ENCODE measurements at regions not wholly inside any gene's neighbourhood (a gene's known extent, or its start where the extent isn't known, plus 50 kb on each side); places are given as distances from the start of the nearest gene placed in this dataset.

DNA sequence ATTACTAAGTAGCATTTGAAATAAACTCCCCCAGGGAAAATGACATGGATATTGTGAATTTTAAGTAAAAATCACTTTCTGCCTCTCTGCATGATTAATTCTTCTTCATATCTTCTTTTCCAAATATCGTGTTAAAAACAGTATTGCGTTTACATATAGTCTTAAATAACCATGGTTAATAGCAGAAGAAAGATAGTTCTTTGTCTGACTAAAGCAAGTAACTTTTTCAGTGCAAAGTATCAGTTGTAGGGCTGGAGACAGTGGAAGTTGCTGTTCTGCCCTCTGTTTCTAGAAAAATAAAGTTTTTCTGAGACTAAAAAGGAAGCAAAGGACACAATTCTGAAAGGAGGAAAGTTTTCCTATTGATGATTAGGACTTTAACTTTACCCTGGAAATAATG, 330.2 kb downstream of the NDFIP2 start:
- TF ChIP-seq, protein P1, sequence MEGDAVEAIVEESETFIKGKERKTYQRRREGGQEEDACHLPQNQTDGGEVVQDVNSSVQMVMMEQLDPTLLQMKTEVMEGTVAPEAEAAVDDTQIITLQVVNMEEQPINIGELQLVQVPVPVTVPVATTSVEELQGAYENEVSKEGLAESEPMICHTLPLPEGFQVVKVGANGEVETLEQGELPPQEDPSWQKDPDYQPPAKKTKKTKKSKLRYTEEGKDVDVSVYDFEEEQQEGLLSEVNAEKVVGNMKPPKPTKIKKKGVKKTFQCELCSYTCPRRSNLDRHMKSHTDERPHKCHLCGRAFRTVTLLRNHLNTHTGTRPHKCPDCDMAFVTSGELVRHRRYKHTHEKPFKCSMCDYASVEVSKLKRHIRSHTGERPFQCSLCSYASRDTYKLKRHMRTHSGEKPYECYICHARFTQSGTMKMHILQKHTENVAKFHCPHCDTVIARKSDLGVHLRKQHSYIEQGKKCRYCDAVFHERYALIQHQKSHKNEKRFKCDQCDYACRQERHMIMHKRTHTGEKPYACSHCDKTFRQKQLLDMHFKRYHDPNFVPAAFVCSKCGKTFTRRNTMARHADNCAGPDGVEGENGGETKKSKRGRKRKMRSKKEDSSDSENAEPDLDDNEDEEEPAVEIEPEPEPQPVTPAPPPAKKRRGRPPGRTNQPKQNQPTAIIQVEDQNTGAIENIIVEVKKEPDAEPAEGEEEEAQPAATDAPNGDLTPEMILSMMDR (IDR thresholded peaks at IDR 0.05), result no peak
- no peak for TF ChIP-seq CBFB (CRISPR knock-in tag; IDR thresholded peaks at IDR 0.05; ENCODE audit: low read depth)
- no peak for TF ChIP-seq SP1 (CRISPR knock-in tag; conservative IDR thresholded peaks at IDR 0.05)
- TF ChIP-seq, protein P2, sequence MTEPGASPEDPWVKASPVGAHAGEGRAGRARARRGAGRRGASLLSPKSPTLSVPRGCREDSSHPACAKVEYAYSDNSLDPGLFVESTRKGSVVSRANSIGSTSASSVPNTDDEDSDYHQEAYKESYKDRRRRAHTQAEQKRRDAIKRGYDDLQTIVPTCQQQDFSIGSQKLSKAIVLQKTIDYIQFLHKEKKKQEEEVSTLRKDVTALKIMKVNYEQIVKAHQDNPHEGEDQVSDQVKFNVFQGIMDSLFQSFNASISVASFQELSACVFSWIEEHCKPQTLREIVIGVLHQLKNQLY (CRISPR knock-in tag; IDR thresholded peaks at IDR 0.05), result no peak
- TF ChIP-seq RELA (CRISPR knock-in tag; IDR thresholded peaks at IDR 0.05; ENCODE audit: borderline replicate concordance), result no peak
- no peak for TF ChIP-seq ETV6 (CRISPR knock-in tag; IDR thresholded peaks at IDR 0.05)
- no peak for TF ChIP-seq TEAD4 (CRISPR knock-in tag; IDR thresholded peaks at IDR 0.05)
- TF ChIP-seq, protein P3, sequence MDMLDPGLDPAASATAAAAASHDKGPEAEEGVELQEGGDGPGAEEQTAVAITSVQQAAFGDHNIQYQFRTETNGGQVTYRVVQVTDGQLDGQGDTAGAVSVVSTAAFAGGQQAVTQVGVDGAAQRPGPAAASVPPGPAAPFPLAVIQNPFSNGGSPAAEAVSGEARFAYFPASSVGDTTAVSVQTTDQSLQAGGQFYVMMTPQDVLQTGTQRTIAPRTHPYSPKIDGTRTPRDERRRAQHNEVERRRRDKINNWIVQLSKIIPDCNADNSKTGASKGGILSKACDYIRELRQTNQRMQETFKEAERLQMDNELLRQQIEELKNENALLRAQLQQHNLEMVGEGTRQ (CRISPR knock-in tag; IDR thresholded peaks at IDR 0.05), result no peak
- no peak for TF ChIP-seq FOXP1 (CRISPR knock-in tag; IDR thresholded peaks at IDR 0.05; ENCODE audit: borderline replicate concordance)
- TF ChIP-seq ZNF263 (CRISPR knock-in tag; IDR thresholded peaks at IDR 0.05; ENCODE audit: low read depth), result no peak
- no peak for TF ChIP-seq KAT7 (CRISPR knock-in tag; IDR thresholded peaks at IDR 0.05; ENCODE audit: borderline replicate concordance)
- no peak for TF ChIP-seq NR3C1 (CRISPR knock-in tag; conservative IDR thresholded peaks at IDR 0.05; ENCODE audit: low read depth)
- TF ChIP-seq NFYB (CRISPR knock-in tag; conservative IDR thresholded peaks at IDR 0.05; ENCODE audit: low read depth), result no peak
